ENCODE measurements at regions not wholly inside any gene's neighbourhood (a gene's known extent, or its start where the extent isn't known, plus 50 kb on each side); places are given as distances from the start of the nearest gene placed in this dataset.
A peak's percentile ranks its signal among the peaks of the same experiment; 100 is the strongest.

GRCh38 chr5:73254642-73255041, 81.6 kb downstream of the TMEM174 start:
- no peak for DNase-seq

- DNase-seq: no peak
Measured at GRCh38 chr5:73253047-73253660, 80.2 kb downstream of the TMEM174 start.

GRCh38 chr5:73250645-73251044, 77.7 kb downstream of the TMEM174 start:
- no peak for DNase-seq

GRCh38 chr5:73242735-73243134, 69.7 kb downstream of the TMEM174 start:
- no peak for DNase-seq

GRCh38 chr5:73238873-73239272, 65.9 kb downstream of the TMEM174 start:
- DNase-seq: no peak

- DNase-seq: no peak
Measured at GRCh38 chr5:73236541-73237128, 63.6 kb downstream of the TMEM174 start.

- DNase-seq: no peak
Measured at GRCh38 chr5:73234204-73234555, 61.2 kb downstream of the TMEM174 start.

- DNase-seq: no peak
Measured at GRCh38 chr5:73233461-73234203, 60.6 kb downstream of the TMEM174 start.

GRCh38 chr5:73233053-73233460, 60.1 kb downstream of the TMEM174 start:
- DNase-seq: no peak

- no peak for DNase-seq
Measured at GRCh38 chr5:73232266-73233041, 59.5 kb downstream of the TMEM174 start.

- no peak for DNase-seq
Measured at GRCh38 chr5:73231246-73231778, 58.3 kb downstream of the TMEM174 start.

- DNase-seq: peak; percentile 30
Measured at GRCh38 chr5:73230264-73231245, 57.6 kb downstream of the TMEM174 start.

GRCh38 chr5:73229271-73229670, 56.3 kb downstream of the TMEM174 start:
- DNase-seq: no peak

GRCh38 chr5:73228052-73228451, 55.1 kb downstream of the TMEM174 start:
- no peak for DNase-seq
